ENCODE measurements at regions not wholly inside any gene's neighbourhood (a gene's known extent, or its start where the extent isn't known, plus 50 kb on each side); places are given as distances from the start of the nearest gene placed in this dataset.
"Not testable (repeated sequence)": the region's sequence is repeated elsewhere in the genome, so short reads cannot be mapped to it uniquely, and the experiment has no call there.

DNA sequence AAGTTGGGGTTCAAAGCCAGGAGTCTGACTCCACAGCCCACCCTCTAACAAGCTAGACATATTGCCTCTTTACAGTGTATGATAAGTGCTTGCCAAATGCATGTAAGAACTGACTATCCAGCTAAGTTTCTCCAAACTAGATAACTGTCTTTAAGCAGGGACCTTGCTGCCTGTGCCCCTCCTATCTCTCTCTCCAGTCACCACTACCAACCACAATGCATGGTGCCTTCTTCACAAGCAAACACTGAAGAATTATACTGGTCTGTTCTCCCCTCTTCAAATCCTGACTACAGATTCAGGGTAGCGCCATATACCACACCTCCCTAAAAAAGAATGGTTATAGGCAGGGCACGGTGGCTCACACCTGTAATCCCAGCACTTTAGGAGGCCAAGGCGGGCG is 55.3 kb upstream of the WIPF3 start:
- not testable (repeated sequence) for TF ChIP-seq POLR2AphosphoS5, POLR2A (IDR thresholded peaks at IDR 0.05)
- TF ChIP-seq, protein P1, sequence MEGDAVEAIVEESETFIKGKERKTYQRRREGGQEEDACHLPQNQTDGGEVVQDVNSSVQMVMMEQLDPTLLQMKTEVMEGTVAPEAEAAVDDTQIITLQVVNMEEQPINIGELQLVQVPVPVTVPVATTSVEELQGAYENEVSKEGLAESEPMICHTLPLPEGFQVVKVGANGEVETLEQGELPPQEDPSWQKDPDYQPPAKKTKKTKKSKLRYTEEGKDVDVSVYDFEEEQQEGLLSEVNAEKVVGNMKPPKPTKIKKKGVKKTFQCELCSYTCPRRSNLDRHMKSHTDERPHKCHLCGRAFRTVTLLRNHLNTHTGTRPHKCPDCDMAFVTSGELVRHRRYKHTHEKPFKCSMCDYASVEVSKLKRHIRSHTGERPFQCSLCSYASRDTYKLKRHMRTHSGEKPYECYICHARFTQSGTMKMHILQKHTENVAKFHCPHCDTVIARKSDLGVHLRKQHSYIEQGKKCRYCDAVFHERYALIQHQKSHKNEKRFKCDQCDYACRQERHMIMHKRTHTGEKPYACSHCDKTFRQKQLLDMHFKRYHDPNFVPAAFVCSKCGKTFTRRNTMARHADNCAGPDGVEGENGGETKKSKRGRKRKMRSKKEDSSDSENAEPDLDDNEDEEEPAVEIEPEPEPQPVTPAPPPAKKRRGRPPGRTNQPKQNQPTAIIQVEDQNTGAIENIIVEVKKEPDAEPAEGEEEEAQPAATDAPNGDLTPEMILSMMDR (IDR thresholded peaks at IDR 0.05) = not testable (repeated sequence)

Data from gastroesophageal sphincter (tissue), 3 donors.